ENCODE measurements at regions not wholly inside any gene's neighbourhood (a gene's known extent, or its start where the extent isn't known, plus 50 kb on each side); places are given as distances from the start of the nearest gene placed in this dataset.

- H3K4me3 ChIP-seq (ENCODE audit: low read length), result no peak overlapping the region
- no peak for TF ChIP-seq CTCF (conservative IDR thresholded peaks at IDR 0.05; ENCODE audit: low read depth, low read length)
- no peak for DNase-seq (ENCODE audit: low read depth)
Observed at GRCh38 chr3:135755330-135756105, 210.0 kb upstream of the PPP2R3A start.

GRCh38 chr3:135756106-135756668, 209.3 kb upstream of the PPP2R3A start:
- no peak for TF ChIP-seq CTCF (conservative IDR thresholded peaks at IDR 0.05; ENCODE audit: low read depth, low read length)

GRCh38 chr3:135757421-135757820, 208.1 kb upstream of the PPP2R3A start:
- DNase-seq (ENCODE audit: low read depth), result no peak
- H3K4me3 ChIP-seq (ENCODE audit: low read length), result no peak overlapping the region
- no peak for TF ChIP-seq CTCF (conservative IDR thresholded peaks at IDR 0.05; ENCODE audit: low read depth, low read length)

More at GRCh38 chr3:135756106-135756668, 209.3 kb upstream of the PPP2R3A start:
- no peak for DNase-seq (ENCODE audit: low read depth)
- no peak overlapping the region for H3K4me3 ChIP-seq (ENCODE audit: low read length)

- no peak overlapping the region for H3K4me3 ChIP-seq (ENCODE audit: low read length)
- no peak for TF ChIP-seq CTCF (conservative IDR thresholded peaks at IDR 0.05; ENCODE audit: low read depth, low read length)
- DNase-seq (ENCODE audit: low read depth), result no peak
Observed at GRCh38 chr3:135758961-135759360, 206.6 kb upstream of the PPP2R3A start.

GRCh38 chr3:135759651-135760050, 205.9 kb upstream of the PPP2R3A start:
- H3K4me3 ChIP-seq (ENCODE audit: low read length), result no peak overlapping the region
- DNase-seq (ENCODE audit: low read depth), result no peak
- no peak for TF ChIP-seq CTCF (conservative IDR thresholded peaks at IDR 0.05; ENCODE audit: low read depth, low read length)

- no peak for DNase-seq (ENCODE audit: low read depth)
- no peak for TF ChIP-seq CTCF (conservative IDR thresholded peaks at IDR 0.05; ENCODE audit: low read depth, low read length)
- H3K4me3 ChIP-seq (ENCODE audit: low read length), result no peak overlapping the region
Observed at GRCh38 chr3:135760581-135760980, 204.9 kb upstream of the PPP2R3A start.

All from retinal pigment epithelial cell (primary cell).